Keratinocyte (primary cell): ENCODE measurements at regions not wholly inside any gene's neighbourhood (a gene's known extent, or its start where the extent isn't known, plus 50 kb on each side); places are given as distances from the start of the nearest gene placed in this dataset.

Experiments used
- DNase-seq: peaks from one replicate; pipeline ENCODE4 v3.0.0-alpha.2; 2011; ENCODE audit warnings: low read depth, missing footprints, low spot score
- FAIRE-seq: peaks from 2 replicates; lab custom pipeline; 2011; peaks lifted over from hg19 to GRCh38; lab: Jason Lieb, UNC
- H2AFZ ChIP-seq: 2 replicates; pipeline ENCODE4 v1.6.0; 2012; ENCODE audit warnings: low read length, control low read depth, inconsistent platforms; ENCODE audit not compliant: control insufficient read depth
- H3K27ac ChIP-seq: 2 replicates; pipeline ENCODE4 v1.5.1; 2011; ENCODE audit warnings: low read length; ENCODE audit not compliant: control insufficient read depth, insufficient read depth
- H3K27me3 ChIP-seq: 3 replicates; pipeline ENCODE4 v1.6.0; 2011; ENCODE audit warnings: low read length; ENCODE audit not compliant: control insufficient read depth, insufficient read depth; ENCODE audit errors: extremely low read depth
- H3K36me3 ChIP-seq, 2 experiments: 2 replicates in 1 of 2; 3 replicates in 1 of 2; pipeline ENCODE4 v1.5.1; 2011; ENCODE audit warnings: low read length in 2 of 2, mild to moderate bottlenecking in 1 of 2; ENCODE audit not compliant: control insufficient read depth in 2 of 2, insufficient read depth in 2 of 2; ENCODE audit errors: extremely low read depth in 1 of 2
- H3K4me1 ChIP-seq: 3 replicates; pipeline ENCODE4 v1.5.1; 2011; ENCODE audit warnings: low read length; ENCODE audit not compliant: control insufficient read depth, insufficient read depth; ENCODE audit errors: extremely low read depth
- H3K4me2 ChIP-seq: 3 replicates; pipeline ENCODE4 v1.6.0; 2011; ENCODE audit warnings: low read depth, low read length; ENCODE audit not compliant: control insufficient read depth, insufficient read depth; ENCODE audit errors: extremely low read depth
- H3K4me3 ChIP-seq, 3 experiments: fragments of 200-600 bp in 1 of 3; sonication (generic) in 1 of 3; 2 replicates in 2 of 3; 3 replicates in 1 of 3; pipeline ENCODE4 v1.5.1; 2011 to 2016; ENCODE audit warnings: low read length in 3 of 3, mild to moderate bottlenecking in 3 of 3, control low read depth in 2 of 3, inconsistent platforms in 1 of 3, low read depth in 1 of 3, mixed read lengths in 1 of 3, mixed run types in 1 of 3, moderate library complexity in 1 of 3; ENCODE audit not compliant: control insufficient read depth in 2 of 3, insufficient read depth in 2 of 3; ENCODE audit errors: extremely low read depth in 1 of 3
- H3K79me2 ChIP-seq: 2 replicates; pipeline ENCODE4 v1.6.0; 2012; ENCODE audit warnings: low read length; ENCODE audit not compliant: control insufficient read depth, insufficient read depth
- H3K9ac ChIP-seq: 3 replicates; pipeline ENCODE4 v1.6.0; 2011; ENCODE audit warnings: low read length; ENCODE audit not compliant: control insufficient read depth, insufficient read depth; ENCODE audit errors: extremely low read depth
- H3K9me1 ChIP-seq: 3 replicates; pipeline ENCODE4 v1.6.0; 2011; ENCODE audit warnings: low read length; ENCODE audit not compliant: control insufficient read depth, insufficient read depth; ENCODE audit errors: extremely low read depth
- H3K9me3 ChIP-seq: 2 replicates; pipeline ENCODE4 v1.5.1; 2012; ENCODE audit warnings: low read depth, low read length; ENCODE audit not compliant: control insufficient read depth
- H4K20me1 ChIP-seq: 3 replicates; pipeline ENCODE4 v1.6.0; 2011; ENCODE audit warnings: low read length; ENCODE audit not compliant: control insufficient read depth, insufficient read depth; ENCODE audit errors: extremely low read depth
- EZH2 ChIP-seq: IDR thresholded peaks from one replicate; pipeline ENCODE4 v1.6.1; 2012; ENCODE audit warnings: inconsistent platforms, mild to moderate bottlenecking, low read length, moderate library complexity
- dilution Hi-C: fragments of 300-500 bp; cut with MboI; formaldehyde crosslinking; loops from one replicate; pipeline ENCODE4 v1.7.0; 2020; ENCODE audit warnings: low sequenced_read_pairs; ENCODE audit not compliant: extremely low pct_ligation_motif_present
- TF ChIP-seq, protein P1 (sequence below), 3 experiments: IDR thresholded peaks in 1 of 3; conservative IDR thresholded peaks in 1 of 3; optimal IDR thresholded peaks in 1 of 3; 2 replicates in 2 of 3; 3 replicates in 1 of 3; pipeline versions ENCODE3 to v1.5.1; 2011; ENCODE audit warnings: low read length in 3 of 3, mild to moderate bottlenecking in 3 of 3, moderate library complexity in 2 of 3, control low read depth in 1 of 3, inconsistent platforms in 1 of 3; ENCODE audit not compliant: insufficient read depth in 2 of 3; ENCODE audit errors: extremely low read depth in 1 of 3

GRCh38 chr5:2282034-2282690 lies 399.4 kb upstream of the IRX4 start:
- Histone ChIP-seq H3K4me1 (no peaks in the 10 kb centered on the region), H3K9me3 (peaks cover 12% of the 10 kb centered on the region), H2AFZ (no peak overlapping the region), H4K20me1 (no peaks in the 10 kb centered on the region), H3K9ac (no peak overlapping the region), H3K27ac (no peak overlapping the region), H3K4me3 (no peak overlapping the region), H3K36me3 (no peaks in the 10 kb centered on the region), H3K4me2 (no peak overlapping the region), H3K79me2 (no peaks in the 10 kb centered on the region), H3K9me1 (no peaks in the 10 kb centered on the region), H3K27me3 (no peaks in the 10 kb centered on the region)
- dilution Hi-C loops: no loop called here
- no peak for FAIRE-seq
- DNase-seq: no peak
- TF ChIP-seq, protein P1, sequence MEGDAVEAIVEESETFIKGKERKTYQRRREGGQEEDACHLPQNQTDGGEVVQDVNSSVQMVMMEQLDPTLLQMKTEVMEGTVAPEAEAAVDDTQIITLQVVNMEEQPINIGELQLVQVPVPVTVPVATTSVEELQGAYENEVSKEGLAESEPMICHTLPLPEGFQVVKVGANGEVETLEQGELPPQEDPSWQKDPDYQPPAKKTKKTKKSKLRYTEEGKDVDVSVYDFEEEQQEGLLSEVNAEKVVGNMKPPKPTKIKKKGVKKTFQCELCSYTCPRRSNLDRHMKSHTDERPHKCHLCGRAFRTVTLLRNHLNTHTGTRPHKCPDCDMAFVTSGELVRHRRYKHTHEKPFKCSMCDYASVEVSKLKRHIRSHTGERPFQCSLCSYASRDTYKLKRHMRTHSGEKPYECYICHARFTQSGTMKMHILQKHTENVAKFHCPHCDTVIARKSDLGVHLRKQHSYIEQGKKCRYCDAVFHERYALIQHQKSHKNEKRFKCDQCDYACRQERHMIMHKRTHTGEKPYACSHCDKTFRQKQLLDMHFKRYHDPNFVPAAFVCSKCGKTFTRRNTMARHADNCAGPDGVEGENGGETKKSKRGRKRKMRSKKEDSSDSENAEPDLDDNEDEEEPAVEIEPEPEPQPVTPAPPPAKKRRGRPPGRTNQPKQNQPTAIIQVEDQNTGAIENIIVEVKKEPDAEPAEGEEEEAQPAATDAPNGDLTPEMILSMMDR (optimal IDR thresholded peaks at IDR 0.05 in 1 of 3, IDR thresholded peaks at IDR 0.05 in 1 of 3, conservative IDR thresholded peaks at IDR 0.05 in 1 of 3; ENCODE audit: extremely low read depth in 1 of 3, insufficient read depth in 2 of 3, low read length in 3 of 3): no peak
- no peak for TF ChIP-seq EZH2

- Histone ChIP-seq H3K9me3 (peaks cover 12% of the 10 kb centered on the region), H3K36me3 (no peaks in the 10 kb centered on the region), H3K9ac (no peak overlapping the region), H3K4me3 (no peak overlapping the region), H4K20me1 (no peaks in the 10 kb centered on the region), H3K4me1 (no peaks in the 10 kb centered on the region), H3K79me2 (no peaks in the 10 kb centered on the region), H2AFZ (no peak overlapping the region), H3K27me3 (no peaks in the 10 kb centered on the region), H3K9me1 (no peaks in the 10 kb centered on the region), H3K27ac (no peak overlapping the region), H3K4me2 (no peak overlapping the region)
- dilution Hi-C loops: no loop called here
- TF ChIP-seq EZH2: no peak
- TF ChIP-seq, protein P1 (optimal IDR thresholded peaks at IDR 0.05 in 1 of 3, IDR thresholded peaks at IDR 0.05 in 1 of 3, conservative IDR thresholded peaks at IDR 0.05 in 1 of 3; ENCODE audit: extremely low read depth in 1 of 3, insufficient read depth in 2 of 3, low read length in 3 of 3): no peak
- FAIRE-seq (no peak), DNase-seq (no peak)
These were observed 398.7 kb upstream of the IRX4 start for GRCh38 chr5:2281446-2281845.
